Common myeloid progenitor, CD34-positive (primary cell): ENCODE measurements at regions not wholly inside any gene's neighbourhood (a gene's known extent, or its start where the extent isn't known, plus 50 kb on each side); places are given as distances from the start of the nearest gene placed in this dataset.

Source experiments
- CTCF ChIA-PET: fragments of 350-600 bp; sonication (Branson Sonifier 250); formaldehyde crosslinking; loops from one replicate; lab custom pipeline; 2021; ENCODE audit warnings: antibody characterized with exemption; lab: Charles Lee
- POLR2A ChIA-PET: fragments of 350-600 bp; sonication (Branson Sonifier 250); formaldehyde crosslinking; loops from one replicate; lab custom pipeline; 2021; ENCODE audit warnings: antibody characterized with exemption; lab: Charles Lee
- DNase-seq, 3 donors: peaks; one replicate each; pipeline versions ENCODE4 v3.0.0 to v3.0.0-alpha.2; 2013
- H3K27ac ChIP-seq, 2 experiments: 1 replicate in 1 of 2; 2 replicates in 1 of 2; pipeline ENCODE4 v1.7.0; 2013; ENCODE audit warnings: inconsistent platforms in 2 of 2, low read length in 2 of 2, mild to moderate bottlenecking in 2 of 2, low read depth in 1 of 2, moderate library complexity in 1 of 2; ENCODE audit not compliant: severe bottlenecking in 2 of 2, insufficient read depth in 1 of 2, poor library complexity in 1 of 2
- H3K27me3 ChIP-seq, 5 experiments: replicated peaks in 2 of 5; 1 replicate in 3 of 5; 2 replicates in 2 of 5; pipeline versions ENCODE4 v1.6.1 to v1.7.0; 2013; ENCODE audit warnings: low read length in 4 of 5, mild to moderate bottlenecking in 2 of 5, moderate library complexity in 2 of 5, inconsistent platforms in 1 of 5; ENCODE audit not compliant: insufficient read depth in 5 of 5, control insufficient read depth in 4 of 5
- H3K36me3 ChIP-seq, 4 experiments: 1 replicate in 2 of 4; 2 replicates in 2 of 4; pipeline versions ENCODE4 v1.6.1 to v1.7.0; 2013; ENCODE audit warnings: low read length in 3 of 4, control low read depth in 1 of 4, mild to moderate bottlenecking in 1 of 4; ENCODE audit not compliant: control insufficient read depth in 4 of 4, insufficient read depth in 4 of 4
- H3K4me1 ChIP-seq, 4 experiments: 1 replicate in 3 of 4; 2 replicates in 1 of 4; pipeline versions ENCODE4 v1.6.1 to v1.7.1; 2013; ENCODE audit warnings: low read length in 3 of 4, mild to moderate bottlenecking in 3 of 4, control low read depth in 1 of 4, inconsistent platforms in 1 of 4, moderate library complexity in 1 of 4; ENCODE audit not compliant: control insufficient read depth in 4 of 4, insufficient read depth in 4 of 4; ENCODE audit errors: control extremely low read depth in 1 of 4
- H3K4me3 ChIP-seq, 7 experiments: 1 replicate in 4 of 7; 2 replicates in 3 of 7; pipeline versions ENCODE4 v1.5.1 to v1.7.0; 2013; ENCODE audit warnings: mild to moderate bottlenecking in 7 of 7, low read length in 6 of 7, moderate library complexity in 6 of 7, inconsistent platforms in 2 of 7, low read depth in 2 of 7, control low read depth in 1 of 7; ENCODE audit not compliant: insufficient read depth in 4 of 7, control insufficient read depth in 1 of 7; ENCODE audit errors: extremely low read depth in 1 of 7
- H3K9me3 ChIP-seq, 5 experiments: 1 replicate in 4 of 5; 2 replicates in 1 of 5; pipeline versions ENCODE4 v1.6.1 to v1.7.1; 2013; ENCODE audit warnings: low read length in 4 of 5, mild to moderate bottlenecking in 2 of 5, inconsistent platforms in 1 of 5, low read depth in 1 of 5, moderate library complexity in 1 of 5; ENCODE audit not compliant: control insufficient read depth in 4 of 5, insufficient read depth in 2 of 5; ENCODE audit errors: control extremely low read depth in 1 of 5
- WGBS: methylation state at CpG from one replicate; pipeline ENCODE4 v1.1.5; 2013; ENCODE audit not compliant: insufficient coverage; 5-methylcytosine and 5-hydroxymethylcytosine counted together

GRCh38 chr15:98398056-98398455 is 250.3 kb upstream of the IGF1R start:
- no peak for DNase-seq
- Histone ChIP-seq H3K9me3 (no peaks in the 10 kb centered on the region), H3K27ac (no peak overlapping the region), H3K4me3 (no peak overlapping the region), H3K4me1 (no peaks in the 10 kb centered on the region), H3K27me3 (peaks cover 0 to 20% (median 11%) of the 10 kb centered on the region in 5 experiments), H3K36me3 (no peaks in the 10 kb centered on the region)
- WGBS = 100% methylated on average over 2 of the region's 4 CpGs
- ChIA-PET POLR2A (interaction anchor here (0.6 kb wide), 1 partner anchor 15 kb away, joined by 3 read pairs; no protein-coding TSS in a partner anchor), CTCF (no interaction called here)

DNA sequence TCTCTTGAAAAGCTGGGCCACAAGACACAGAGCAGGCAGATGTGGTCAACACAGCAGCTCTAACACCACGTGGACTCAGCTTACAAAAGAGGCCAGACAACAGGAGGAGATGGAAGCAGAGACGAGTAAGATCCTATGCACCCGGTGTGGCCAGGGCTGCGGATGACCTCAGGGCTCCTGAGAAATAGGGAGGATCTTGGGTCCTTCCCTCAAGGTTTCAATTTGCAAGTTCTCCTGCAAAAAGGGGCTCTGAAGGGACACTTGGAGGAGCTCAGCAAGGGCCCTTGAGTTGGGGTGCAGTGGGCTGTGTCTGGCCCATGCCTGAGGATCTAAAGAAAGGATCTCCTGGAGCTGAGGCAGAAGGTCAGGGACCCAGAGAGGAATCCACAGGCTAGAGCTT is 249.5 kb upstream of the IGF1R start:
- Histone ChIP-seq H3K4me3 (no peak overlapping the region), H3K27ac (no peak overlapping the region), H3K9me3 (no peaks in the 10 kb centered on the region), H3K4me1 (no peaks in the 10 kb centered on the region), H3K27me3 (peaks cover 0 to 15% (median 7%) of the 10 kb centered on the region in 5 experiments), H3K36me3 (no peaks in the 10 kb centered on the region)
- no peak for DNase-seq
- ChIA-PET CTCF (interaction anchor here (0.6 to 1.9 kb wide), 2 partner anchors 28 to 687 kb away, joined by 3 to 6 read pairs; no protein-coding TSS in a partner anchor), POLR2A (no interaction called here)
- WGBS = 98% methylated on average over 4 of the region's 4 CpGs

- 100% methylated on average over 1 of the region's 2 CpGs for WGBS
- Histone ChIP-seq H3K9me3 (no peaks in the 10 kb centered on the region), H3K36me3 (no peaks in the 10 kb centered on the region), H3K27ac (no peak overlapping the region), H3K27me3 (peaks cover 0 to 12% (median 5%) of the 10 kb centered on the region in 5 experiments), H3K4me1 (no peaks in the 10 kb centered on the region), H3K4me3 (no peak overlapping the region)
- no peak for DNase-seq
- ChIA-PET CTCF (interaction anchor here (1.9 kb wide), 1 partner anchor 26 kb away, joined by 6 read pairs; no protein-coding TSS in a partner anchor), POLR2A (no interaction called here)
These were observed 248.2 kb upstream of the IGF1R start for GRCh38 chr15:98400120-98400519.

DNA sequence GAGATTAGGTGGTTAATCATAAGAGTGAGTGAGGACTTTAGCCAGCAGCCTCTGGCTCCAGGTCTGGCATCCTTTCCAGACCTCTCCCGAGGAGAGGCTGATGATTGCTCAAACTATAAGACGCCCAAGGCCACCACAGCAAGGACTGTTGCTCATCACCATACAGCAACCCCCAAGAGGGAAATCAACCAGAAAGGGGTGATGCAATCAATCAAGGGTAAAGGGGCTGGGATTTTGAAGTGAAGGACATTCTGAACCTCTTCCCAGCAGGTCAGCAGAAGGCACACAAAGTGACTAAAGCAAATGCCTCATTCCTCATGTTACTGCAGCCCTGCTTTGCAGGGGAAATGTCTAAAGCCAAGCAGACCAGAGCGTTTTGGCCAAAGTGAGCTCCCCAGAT is 247.3 kb upstream of the IGF1R start:
- POLR2A ChIA-PET = no interaction called here
- CTCF ChIA-PET = interaction anchor here (1.1 kb wide), 1 partner anchor 21 kb away, joined by 4 read pairs; no protein-coding TSS in a partner anchor
- WGBS = 64% methylated on average over 2 of the region's 3 CpGs

GRCh38 chr15:98402486-98402885 is 245.9 kb upstream of the IGF1R start:
- H3K4me1 ChIP-seq = no peaks in the 10 kb centered on the region
- peaks cover 0 to 13% (median 0%) of the 10 kb centered on the region in 5 experiments for H3K27me3 ChIP-seq
- 100% methylated on average over 2 of the region's 3 CpGs for WGBS
- H3K27ac ChIP-seq = no peak overlapping the region
- no peak for DNase-seq
- H3K4me3 ChIP-seq = no peak overlapping the region
- no peaks in the 10 kb centered on the region for H3K9me3 ChIP-seq
- ChIA-PET CTCF (interaction anchor here (1.4 kb wide), 1 partner anchor 90 kb away, joined by 4 read pairs; no protein-coding TSS in a partner anchor), POLR2A (no interaction called here)
- H3K36me3 ChIP-seq = no peaks in the 10 kb centered on the region

More for the DNA sequence above, 247.3 kb upstream of the IGF1R start:
- H3K36me3 ChIP-seq = no peaks in the 10 kb centered on the region
- no peak overlapping the region for H3K27ac ChIP-seq
- H3K27me3 ChIP-seq = peaks cover 0 to 14% (median 3%) of the 10 kb centered on the region in 5 experiments
- no peaks in the 10 kb centered on the region for H3K4me1 ChIP-seq
- DNase-seq = no peak
- H3K9me3 ChIP-seq = no peaks in the 10 kb centered on the region
- H3K4me3 ChIP-seq = no peak overlapping the region

DNA sequence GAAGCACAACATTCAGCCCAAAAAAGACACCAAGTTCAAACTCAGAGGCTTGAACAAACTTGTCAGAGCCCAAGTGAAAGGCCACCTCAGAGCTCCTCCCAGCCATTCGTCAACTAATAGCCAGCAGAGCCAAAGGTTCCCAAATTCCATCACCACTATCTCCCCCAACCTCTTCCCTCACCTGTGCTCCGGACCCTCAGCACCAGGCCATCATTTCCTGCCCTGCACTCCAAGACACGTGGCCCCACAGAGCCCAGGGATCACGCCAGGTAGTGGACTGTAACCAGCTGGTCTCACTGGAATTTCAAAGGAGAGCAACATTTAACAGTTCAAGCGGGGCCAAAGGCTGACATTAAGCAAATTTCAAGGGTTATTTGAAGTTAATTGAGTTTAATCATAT is 245.2 kb upstream of the IGF1R start:
- no peak for DNase-seq
- CTCF ChIA-PET = interaction anchor here (1.1 to 1.4 kb wide), 2 partner anchors 11 to 91 kb away, joined by 3 to 4 read pairs; no protein-coding TSS in a partner anchor
- Histone ChIP-seq H3K4me3 (no peak overlapping the region), H3K9me3 (no peaks in the 10 kb centered on the region), H3K27me3 (peaks cover 0 to 12% (median 0%) of the 10 kb centered on the region in 5 experiments), H3K27ac (no peak overlapping the region), H3K36me3 (no peaks in the 10 kb centered on the region), H3K4me1 (no peaks in the 10 kb centered on the region)
- 98% methylated on average over 4 of the region's 5 CpGs for WGBS
- POLR2A ChIA-PET = no interaction called here

GRCh38 chr15:98403569-98403968 is 244.8 kb upstream of the IGF1R start:
- DNase-seq = no peak
- no peaks in the 10 kb centered on the region for H3K9me3 ChIP-seq
- no peaks in the 10 kb centered on the region for H3K4me1 ChIP-seq
- ChIA-PET CTCF (interaction anchor here (1.1 to 1.4 kb wide), 2 partner anchors 11 to 91 kb away, joined by 3 to 4 read pairs; no protein-coding TSS in a partner anchor), POLR2A (no interaction called here)
- H3K4me3 ChIP-seq = no peak overlapping the region
- peaks cover 0 to 9% (median 0%) of the 10 kb centered on the region in 5 experiments for H3K27me3 ChIP-seq
- no peak overlapping the region for H3K27ac ChIP-seq
- H3K36me3 ChIP-seq = no peaks in the 10 kb centered on the region
- 96% methylated on average over 13 of the region's 13 CpGs for WGBS
